ENCODE measurements at regions not wholly inside any gene's neighbourhood (a gene's known extent, or its start where the extent isn't known, plus 50 kb on each side); places are given as distances from the start of the nearest gene placed in this dataset.

DNA sequence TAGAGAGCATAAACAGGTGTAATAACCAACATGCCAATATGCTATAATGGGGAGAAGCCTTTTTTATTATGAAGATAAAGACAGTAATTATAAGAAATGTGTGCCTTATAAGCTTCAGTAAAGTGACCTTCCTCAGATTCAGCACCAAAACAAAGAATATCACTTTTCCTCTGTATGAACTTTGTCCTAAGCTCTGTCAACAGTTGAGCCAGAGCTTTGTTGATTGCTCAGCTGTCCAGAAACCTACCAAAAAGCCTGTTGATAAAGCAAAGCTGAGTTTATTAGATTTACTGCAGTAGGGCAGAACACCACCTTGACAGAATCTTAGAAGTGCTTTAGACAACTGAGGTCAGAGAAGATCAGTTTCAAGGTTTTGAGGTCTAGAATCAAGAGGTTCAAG, 635.3 kb downstream of the EDEM1 start:
- Histone ChIP-seq H3K9ac (ENCODE audit: extremely low read depth, low read length, poor library complexity, severe bottlenecking) (no peak overlapping the region), H3K9me3 (ENCODE audit: control insufficient read depth, low read length) (no peaks in the 10 kb centered on the region), H3K27ac (ENCODE audit: low read depth, low read length) (no peak overlapping the region), H3K4me1 (ENCODE audit: control insufficient read depth, insufficient read depth, low read length) (peaks cover 5% of the 10 kb centered on the region), H3K4me3 (ENCODE audit: low read length) (no peak overlapping the region), H3K27me3 (ENCODE audit: control insufficient read depth, insufficient read depth, low read length, poor library complexity, severe bottlenecking) (no peaks in the 10 kb centered on the region), H3K36me3 (ENCODE audit: control insufficient read depth, insufficient read depth, low read length) (no peaks in the 10 kb centered on the region)
- Mint-ChIP-seq H3K27ac (no peak overlapping the region), H3K36me3 (ENCODE audit: low read depth) (no peaks in the 10 kb centered on the region), H3K4me1 (no peaks in the 10 kb centered on the region), H3K9me3 (no peaks in the 10 kb centered on the region), H3K4me3 (no peak overlapping the region), H3K27me3 (ENCODE audit: insufficient read depth) (no peaks in the 10 kb centered on the region)
- TF ChIP-seq, protein P1, sequence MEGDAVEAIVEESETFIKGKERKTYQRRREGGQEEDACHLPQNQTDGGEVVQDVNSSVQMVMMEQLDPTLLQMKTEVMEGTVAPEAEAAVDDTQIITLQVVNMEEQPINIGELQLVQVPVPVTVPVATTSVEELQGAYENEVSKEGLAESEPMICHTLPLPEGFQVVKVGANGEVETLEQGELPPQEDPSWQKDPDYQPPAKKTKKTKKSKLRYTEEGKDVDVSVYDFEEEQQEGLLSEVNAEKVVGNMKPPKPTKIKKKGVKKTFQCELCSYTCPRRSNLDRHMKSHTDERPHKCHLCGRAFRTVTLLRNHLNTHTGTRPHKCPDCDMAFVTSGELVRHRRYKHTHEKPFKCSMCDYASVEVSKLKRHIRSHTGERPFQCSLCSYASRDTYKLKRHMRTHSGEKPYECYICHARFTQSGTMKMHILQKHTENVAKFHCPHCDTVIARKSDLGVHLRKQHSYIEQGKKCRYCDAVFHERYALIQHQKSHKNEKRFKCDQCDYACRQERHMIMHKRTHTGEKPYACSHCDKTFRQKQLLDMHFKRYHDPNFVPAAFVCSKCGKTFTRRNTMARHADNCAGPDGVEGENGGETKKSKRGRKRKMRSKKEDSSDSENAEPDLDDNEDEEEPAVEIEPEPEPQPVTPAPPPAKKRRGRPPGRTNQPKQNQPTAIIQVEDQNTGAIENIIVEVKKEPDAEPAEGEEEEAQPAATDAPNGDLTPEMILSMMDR (conservative IDR thresholded peaks at IDR 0.05) = no peak
- DNase-seq = no peak

GRCh38 chr3:5826467-5826866, 639.0 kb downstream of the EDEM1 start:
- Mint-ChIP-seq H3K36me3 (ENCODE audit: low read depth) (no peaks in the 10 kb centered on the region), H3K4me3 (no peak overlapping the region), H3K9me3 (no peaks in the 10 kb centered on the region), H3K4me1 (no peaks in the 10 kb centered on the region), H3K27me3 (ENCODE audit: insufficient read depth) (no peaks in the 10 kb centered on the region), H3K27ac (no peak overlapping the region)
- no peak overlapping the region for H3K9ac ChIP-seq (ENCODE audit: extremely low read depth, low read length, poor library complexity, severe bottlenecking)
- WGBS, 2 experiments (ENCODE audit: insufficient coverage in 1 of 2, insufficient read length in 1 of 2) = 84% methylated on average over 2 of the region's 2 CpGs; no CpG with 5 or more reads in 1 of the 2 experiments
- H3K4me3 ChIP-seq (ENCODE audit: low read length) = no peak overlapping the region
- no peak for DNase-seq
- H3K27ac ChIP-seq (ENCODE audit: low read depth, low read length) = no peak overlapping the region
- H3K36me3 ChIP-seq (ENCODE audit: control insufficient read depth, insufficient read depth, low read length) = no peaks in the 10 kb centered on the region
- peaks cover 5% of the 10 kb centered on the region for H3K4me1 ChIP-seq (ENCODE audit: control insufficient read depth, insufficient read depth, low read length)
- H3K9me3 ChIP-seq (ENCODE audit: control insufficient read depth, low read length) = no peaks in the 10 kb centered on the region
- TF ChIP-seq, protein P1 (conservative IDR thresholded peaks at IDR 0.05) = no peak
- no peaks in the 10 kb centered on the region for H3K27me3 ChIP-seq (ENCODE audit: control insufficient read depth, insufficient read depth, low read length, poor library complexity, severe bottlenecking)

GRCh38 chr3:5828251-5828650, 640.7 kb downstream of the EDEM1 start:
- Histone ChIP-seq H3K27ac (ENCODE audit: low read depth, low read length) (no peak overlapping the region), H3K36me3 (ENCODE audit: control insufficient read depth, insufficient read depth, low read length) (no peaks in the 10 kb centered on the region), H3K4me3 (ENCODE audit: low read length) (no peak overlapping the region), H3K27me3 (ENCODE audit: control insufficient read depth, insufficient read depth, low read length, poor library complexity, severe bottlenecking) (no peaks in the 10 kb centered on the region), H3K4me1 (ENCODE audit: control insufficient read depth, insufficient read depth, low read length) (no peaks in the 10 kb centered on the region), H3K9me3 (ENCODE audit: control insufficient read depth, low read length) (no peaks in the 10 kb centered on the region), H3K9ac (ENCODE audit: extremely low read depth, low read length, poor library complexity, severe bottlenecking) (no peak overlapping the region)
- no peak overlapping the region for H3K27ac Mint-ChIP-seq
- H3K36me3 Mint-ChIP-seq (ENCODE audit: low read depth) = no peaks in the 10 kb centered on the region
- 98% methylated on average over 2 of the region's 2 CpGs; no CpG with 5 or more reads in 1 of the 2 experiments for WGBS, 2 experiments (ENCODE audit: insufficient coverage in 1 of 2, insufficient read length in 1 of 2)
- TF ChIP-seq, protein P1 (conservative IDR thresholded peaks at IDR 0.05) = no peak
- DNase-seq = no peak
- H3K9me3 Mint-ChIP-seq = no peaks in the 10 kb centered on the region
- no peak overlapping the region for H3K4me3 Mint-ChIP-seq
- no peaks in the 10 kb centered on the region for H3K27me3 Mint-ChIP-seq (ENCODE audit: insufficient read depth)
- H3K4me1 Mint-ChIP-seq = no peaks in the 10 kb centered on the region

Measured in endodermal cell (in vitro differentiated cells).